Left colon (tissue), 2 donors: ENCODE measurements at regions not wholly inside any gene's neighbourhood (a gene's known extent, or its start where the extent isn't known, plus 50 kb on each side); places are given as distances from the start of the nearest gene placed in this dataset.
"Not testable (repeated sequence)": the region's sequence is repeated elsewhere in the genome, so short reads cannot be mapped to it uniquely, and the experiment has no call there.

ENCODE experiments used
- ATAC-seq: fragments of 200-7000 bp; cut with Tn5 transposase; one replicate; pipeline ENCODE4 v1.9.1; 2020; ENCODE audit warnings: mild to moderate bottlenecking, moderate library complexity
- DNase-seq, 2 donors: peaks; one replicate each; pipeline ENCODE4 v3.0.0-alpha.2; 2020
- intact Hi-C, 2 donors: fragments of 100-400 bp; cut with DNase I in 1 of 2; cut with micrococcal nuclease in 1 of 2; formaldehyde crosslinking; loops; one replicate each; pipeline versions ENCODE4 v1.11.2 to v1.14.0; 2022; cut with DNase I, micrococcal nuclease
- donor health status: DM: no; HTN: no; CAD: no.
- donor health status: DM: yes; HTN: yes; CAD: no.

DNA sequence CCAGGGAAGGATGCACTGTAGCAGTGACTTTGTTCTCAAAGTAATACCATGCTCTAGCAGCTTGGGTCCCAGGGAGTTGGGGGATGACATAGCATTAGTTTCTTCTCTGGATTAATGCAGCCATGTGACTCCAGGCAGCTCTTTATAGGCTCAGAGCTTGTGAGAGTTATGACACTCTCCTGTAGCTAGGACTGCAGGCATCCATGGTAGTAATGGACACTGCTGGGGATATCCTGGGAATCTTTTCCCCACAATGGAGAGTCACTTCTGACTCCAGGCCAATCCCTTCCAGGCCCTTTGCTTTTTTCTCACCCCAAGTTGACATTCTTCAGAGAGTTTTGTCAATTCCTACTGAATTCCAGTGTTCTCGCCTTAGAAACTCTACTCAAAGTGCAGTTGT, 270.9 kb downstream of the COG6 start:
- intact Hi-C loops: no loop called here
- ATAC-seq (no peak), DNase-seq (no peak)

DNA sequence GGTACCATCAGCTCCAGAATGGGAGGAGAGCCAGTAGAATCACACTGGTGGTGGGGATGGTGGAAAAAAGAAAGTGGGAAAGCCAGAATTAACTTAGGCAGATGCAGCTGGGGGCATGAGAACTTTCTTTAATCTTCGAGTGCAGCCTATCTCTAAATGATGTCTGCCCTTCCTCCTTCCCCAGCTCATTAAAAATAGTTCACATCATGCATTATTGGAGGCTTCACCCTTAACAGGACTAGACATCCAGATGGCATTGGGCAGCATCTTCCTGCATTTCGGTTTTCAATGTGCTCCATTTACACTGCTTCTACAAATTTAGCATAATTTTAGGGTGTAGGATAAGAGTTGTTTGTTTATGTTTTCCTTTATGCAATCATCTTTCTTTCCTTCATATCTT, 272.8 kb downstream of the COG6 start:
- DNase-seq (no peak), ATAC-seq (no peak)
- intact Hi-C loops: no loop called here

DNA sequence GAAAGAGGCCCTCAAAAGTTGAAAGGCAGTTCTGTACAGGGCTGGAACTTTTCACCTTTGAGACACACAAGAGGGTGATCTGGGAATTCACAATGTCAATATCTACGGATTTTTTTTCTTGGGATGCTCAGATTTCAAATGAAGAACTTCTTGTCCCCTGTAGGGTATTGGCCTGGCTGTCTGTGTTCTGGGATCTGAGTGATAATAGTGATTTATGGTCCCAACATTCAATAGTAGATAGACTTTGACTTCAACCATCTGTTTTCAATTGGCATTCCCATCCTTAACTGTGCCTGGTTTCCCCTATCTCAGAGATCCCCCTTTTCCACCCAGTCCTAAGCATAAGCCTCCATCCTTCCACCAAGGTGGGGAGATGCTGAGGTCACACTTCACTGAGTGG, 274.1 kb downstream of the COG6 start:
- no peak for DNase-seq
- ATAC-seq: no peak
- intact Hi-C loops: no loop called here

DNA sequence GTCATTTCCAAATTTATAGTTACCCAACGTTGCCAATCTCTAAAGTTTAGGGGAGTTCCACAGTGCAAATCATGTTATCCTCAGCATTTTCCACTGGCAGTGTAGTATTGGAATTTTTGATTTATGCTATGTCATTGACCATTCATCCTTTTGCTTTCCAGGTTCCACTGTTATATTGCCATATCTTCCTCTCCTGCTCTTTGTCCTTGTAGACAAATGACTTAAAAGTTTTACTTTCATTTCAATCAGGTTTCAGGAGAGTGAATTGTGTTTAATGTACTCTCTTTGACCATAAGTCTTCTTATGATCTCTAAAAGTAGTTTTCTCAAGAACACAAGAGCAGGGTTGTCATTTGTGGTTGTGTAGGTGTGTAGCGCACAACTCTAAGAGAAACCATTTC, 274.6 kb downstream of the COG6 start:
- ATAC-seq (no peak), DNase-seq (no peak)
- intact Hi-C loops: no loop called here

DNA sequence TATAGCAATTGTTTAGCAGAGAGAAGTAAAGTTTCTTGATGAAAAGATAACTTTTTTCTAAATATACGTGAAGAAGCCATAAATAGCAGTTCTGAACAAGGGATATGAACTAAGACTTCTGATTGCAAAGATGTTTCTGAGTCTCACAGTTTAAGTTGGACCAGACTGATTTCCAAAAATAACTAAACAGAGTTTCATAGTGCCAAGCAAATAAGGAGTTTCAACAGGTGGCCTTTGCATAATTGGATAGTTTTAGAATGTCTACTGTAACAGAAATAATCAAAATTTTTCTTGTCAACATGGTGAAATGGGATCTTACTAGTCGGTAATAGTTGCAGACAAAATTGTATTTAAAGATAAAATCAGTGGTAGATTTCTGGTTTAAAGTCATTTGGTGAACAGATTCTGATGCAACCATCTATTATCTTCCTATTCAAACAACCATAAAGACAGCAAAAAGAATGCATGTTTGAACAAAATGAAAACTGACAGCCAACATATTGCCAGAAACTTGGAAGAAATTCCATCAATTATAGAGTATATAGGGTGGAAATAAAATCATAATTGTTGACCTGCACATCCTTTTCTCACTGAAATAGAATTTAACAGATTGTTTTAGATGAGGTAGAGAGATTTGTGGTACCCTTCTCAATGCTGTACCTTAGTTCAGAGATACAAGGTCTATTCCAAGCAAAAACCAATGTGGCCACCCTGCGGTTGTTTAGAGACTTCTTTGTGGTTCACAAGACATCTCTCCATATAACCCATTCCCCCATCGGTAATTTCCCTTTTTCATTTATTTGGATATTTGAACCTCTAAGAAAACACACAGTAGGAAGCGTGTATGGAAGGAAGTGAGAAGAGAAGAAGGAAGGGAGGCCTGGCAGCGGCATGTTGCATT, 275.3 kb downstream of the COG6 start:
- ATAC-seq (no peak), DNase-seq (no peak)
- intact Hi-C loops: no loop called here

DNA sequence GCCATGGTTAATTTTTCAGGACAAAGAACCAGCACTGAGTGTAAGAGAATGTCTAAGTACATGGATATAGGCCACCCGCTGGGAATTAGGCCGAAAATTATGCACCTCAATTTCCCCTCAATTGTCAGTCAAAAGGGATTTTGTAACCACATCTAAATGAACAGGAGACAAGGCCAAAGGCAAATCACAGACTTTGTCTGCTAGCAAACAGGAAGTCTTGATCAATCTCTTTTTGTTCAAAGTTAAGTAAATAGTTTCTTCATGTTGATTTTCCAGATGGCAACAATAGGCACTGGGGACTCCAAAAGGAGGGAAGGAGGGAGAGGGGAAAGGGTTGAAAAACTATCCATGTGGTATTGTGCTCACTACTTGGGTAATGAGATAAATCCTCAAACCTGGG, 276.0 kb downstream of the COG6 start:
- ATAC-seq: no peak
- no peak for DNase-seq
- intact Hi-C loops: no loop called here

DNA sequence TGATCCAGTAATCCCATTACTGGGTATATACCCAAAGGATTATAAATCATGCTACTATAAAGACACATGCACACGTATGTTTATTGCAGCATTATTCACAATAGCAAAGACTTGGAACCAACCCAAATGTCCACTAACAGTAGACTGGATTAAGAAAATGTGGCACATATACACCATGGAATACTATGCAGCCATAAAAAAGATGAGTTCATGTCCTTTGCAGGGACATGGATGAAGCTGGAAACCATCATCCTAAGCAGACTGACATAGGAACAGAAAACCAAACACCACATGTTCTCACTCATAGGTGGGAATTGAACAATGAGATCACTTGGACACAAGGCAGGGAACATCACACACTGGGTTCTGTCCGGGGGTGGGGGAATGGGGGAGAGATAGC, 277.1 kb downstream of the COG6 start:
- ATAC-seq, DNase-seq, intact Hi-C loops: not testable (repeated sequence)

DNA sequence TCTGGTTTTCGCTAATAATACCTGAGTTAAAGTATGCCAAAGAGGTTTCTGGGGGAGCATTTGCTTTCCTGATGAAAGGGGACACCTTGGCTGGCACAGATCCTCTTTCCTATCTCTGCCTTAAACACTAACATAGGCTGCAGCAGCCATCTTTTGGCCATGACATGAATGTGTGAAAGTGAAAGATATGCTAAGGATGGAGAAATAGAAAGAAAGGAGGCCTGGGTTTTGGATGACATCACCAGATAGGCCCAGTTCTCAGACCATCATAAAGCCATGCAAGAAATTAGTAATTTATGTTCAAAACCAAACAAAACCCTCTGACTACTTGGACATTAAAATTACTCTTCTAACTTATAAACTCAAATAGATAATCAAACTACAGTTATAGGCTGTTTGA, 279.7 kb downstream of the COG6 start:
- no peak for DNase-seq
- no peak for ATAC-seq
- intact Hi-C loops: no loop called here

DNA sequence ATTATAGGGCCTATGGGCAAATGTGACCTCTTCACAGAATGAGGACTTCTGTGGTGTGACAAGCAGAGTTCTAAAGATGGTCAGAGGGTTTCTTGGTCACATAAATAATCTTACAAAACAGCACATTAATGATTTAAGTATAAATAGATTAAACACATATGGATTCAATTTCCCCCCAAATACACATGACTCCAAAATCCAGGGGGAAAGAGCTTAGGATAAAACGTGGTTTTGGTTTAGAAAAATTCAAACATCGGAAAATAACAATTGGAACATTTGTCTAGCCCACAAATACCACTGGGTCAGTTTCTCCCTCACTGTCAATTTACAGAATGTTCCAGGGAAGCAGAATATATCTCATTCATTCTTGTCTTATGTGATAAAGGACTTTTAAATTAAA, 283.1 kb downstream of the COG6 start:
- intact Hi-C loops: no loop called here
- no peak for ATAC-seq
- no peak for DNase-seq

DNA sequence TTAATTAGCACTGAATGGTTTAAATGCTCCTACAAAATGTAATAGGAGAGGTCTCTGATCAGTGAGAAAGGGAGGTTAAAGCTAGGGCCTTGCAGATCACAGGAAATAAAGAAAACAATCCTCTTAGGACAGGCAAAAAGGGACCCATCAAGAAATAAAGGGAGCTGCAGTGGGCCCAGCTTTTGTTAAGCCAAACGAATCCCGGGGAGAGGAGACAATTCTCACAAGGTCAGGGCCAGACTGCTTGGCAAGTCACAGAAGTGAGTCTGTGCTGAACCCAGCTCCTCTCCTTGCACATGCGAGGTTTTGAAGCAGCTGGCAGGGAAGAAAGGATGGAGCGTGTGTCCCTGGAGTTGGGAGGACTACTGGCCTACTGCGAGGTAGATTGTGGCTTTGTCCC, 285.8 kb downstream of the COG6 start:
- ATAC-seq: no peak
- intact Hi-C loops: loop anchor here in 1 of 2 donors (10.0 kb wide), 1 partner anchor 744 kb away; no protein-coding TSS in a partner anchor
- no peak for DNase-seq

DNA sequence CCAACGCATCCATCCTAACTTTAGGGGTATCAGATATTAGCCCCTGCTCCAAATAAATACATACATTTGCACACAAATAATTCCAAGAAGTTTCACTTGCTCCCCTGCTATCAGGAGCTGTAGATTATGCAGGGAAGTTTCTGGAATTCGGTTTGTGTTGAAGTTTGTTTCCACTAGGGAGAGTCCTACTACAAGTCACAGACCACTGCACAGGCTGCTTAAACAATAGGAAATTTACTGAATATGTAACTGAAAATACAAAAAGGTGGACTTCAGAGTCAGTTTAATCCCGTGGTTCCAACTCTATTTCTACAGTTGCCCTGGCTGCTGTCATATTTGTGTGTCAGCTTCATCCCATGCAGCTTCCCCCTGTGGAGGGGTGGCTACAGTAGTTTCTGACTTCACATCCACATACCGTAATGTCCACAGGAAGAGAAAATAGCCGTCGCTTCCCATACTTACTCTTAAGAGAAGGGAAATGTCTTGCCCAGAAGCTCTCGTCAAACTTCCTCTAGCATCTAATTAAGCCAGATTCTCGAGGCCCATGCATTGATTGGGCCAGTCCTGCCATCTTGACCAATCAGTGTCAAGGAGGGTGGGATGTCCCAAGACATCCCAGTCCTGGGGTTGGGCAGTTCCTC, 286.6 kb downstream of the COG6 start:
- intact Hi-C loops: loop anchor here in 1 of 2 donors (10.0 kb wide), 1 partner anchor 743 kb away; no protein-coding TSS in a partner anchor
- no peak for DNase-seq
- ATAC-seq: no peak

DNA sequence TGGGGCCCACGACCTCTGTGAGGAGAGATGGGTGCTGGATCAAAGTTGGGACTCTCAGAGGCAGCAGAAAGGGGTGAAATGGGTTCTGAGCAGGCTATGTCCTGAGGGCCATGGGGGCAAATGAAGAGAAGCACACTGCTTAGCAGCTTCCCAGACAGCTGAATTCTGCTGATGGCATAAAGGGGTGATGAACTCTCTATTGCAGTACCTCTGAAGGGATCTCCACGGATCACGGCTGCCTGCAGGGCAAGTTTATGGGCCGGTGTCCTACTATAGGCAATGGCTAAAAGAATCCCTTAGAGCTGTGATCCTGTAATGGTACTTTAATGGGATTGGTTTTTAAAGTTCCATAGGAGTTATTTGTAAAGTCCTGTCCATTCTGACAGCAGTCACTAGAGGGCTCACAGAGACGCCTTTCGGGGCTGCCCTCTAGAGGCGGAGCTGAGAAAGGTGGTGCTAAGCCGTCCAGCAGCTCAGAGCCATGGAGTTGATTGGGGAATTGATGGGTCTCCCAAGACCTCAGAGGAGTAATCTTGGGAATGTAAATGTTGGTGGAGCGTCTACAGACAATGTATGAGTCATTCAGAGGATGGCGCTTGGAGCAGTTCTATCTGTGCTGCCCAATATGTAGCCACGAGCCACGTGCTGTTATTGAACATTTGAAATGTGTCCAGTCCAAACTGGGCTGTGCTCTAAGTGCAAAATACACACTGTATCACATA, 287.3 kb downstream of the COG6 start:
- ATAC-seq (peak; percentile 96), DNase-seq (peak; percentile 46 to 71)
- intact Hi-C loops: loop anchor here in 1 of 2 donors (10.0 kb wide), 1 partner anchor 742 kb away; no protein-coding TSS in a partner anchor

DNA sequence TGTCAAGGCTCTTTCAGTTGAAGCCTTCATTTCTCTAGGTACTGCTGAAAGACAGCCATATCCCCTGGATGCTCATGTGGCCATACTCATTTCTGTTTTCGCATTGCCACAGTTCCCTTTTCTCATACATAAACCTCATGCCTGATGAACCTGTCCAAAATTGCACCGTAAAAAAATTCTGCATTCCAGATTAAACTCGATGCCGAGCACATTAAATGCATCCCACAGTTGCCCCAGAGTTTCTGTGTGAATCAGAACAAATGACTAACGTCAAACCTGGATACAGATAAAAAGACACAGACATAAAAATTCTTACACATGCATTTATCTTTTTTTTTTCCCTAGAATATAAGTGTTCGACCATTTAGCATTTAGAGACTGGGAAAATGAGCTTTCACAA, 288.2 kb downstream of the COG6 start:
- intact Hi-C loops: loop anchor here in 1 of 2 donors (10.0 kb wide), 1 partner anchor 741 kb away; no protein-coding TSS in a partner anchor
- DNase-seq (no peak), ATAC-seq (no peak)

DNA sequence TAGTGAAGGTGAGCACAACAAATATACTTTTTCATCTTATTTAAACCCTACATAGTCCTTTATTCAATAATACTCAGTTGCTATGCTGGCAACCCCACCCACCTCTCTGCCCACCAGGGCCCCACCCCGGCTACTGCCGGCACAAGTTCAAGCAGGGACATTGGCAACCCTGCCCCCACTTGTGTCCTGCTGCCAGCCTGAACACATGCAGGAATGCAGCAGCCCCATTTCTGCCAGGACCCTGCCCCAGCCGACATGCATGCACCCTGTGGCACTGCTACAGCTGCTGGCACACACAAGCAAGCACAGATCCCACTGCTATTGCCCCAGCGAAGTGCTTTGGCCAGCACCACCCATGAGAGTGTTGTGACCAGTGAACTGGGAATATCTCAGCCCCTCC, 289.8 kb downstream of the COG6 start:
- no peak for ATAC-seq
- intact Hi-C loops: loop anchor here in 1 of 2 donors (10.0 kb wide), 1 partner anchor 740 kb away; no protein-coding TSS in a partner anchor
- no peak for DNase-seq

DNA sequence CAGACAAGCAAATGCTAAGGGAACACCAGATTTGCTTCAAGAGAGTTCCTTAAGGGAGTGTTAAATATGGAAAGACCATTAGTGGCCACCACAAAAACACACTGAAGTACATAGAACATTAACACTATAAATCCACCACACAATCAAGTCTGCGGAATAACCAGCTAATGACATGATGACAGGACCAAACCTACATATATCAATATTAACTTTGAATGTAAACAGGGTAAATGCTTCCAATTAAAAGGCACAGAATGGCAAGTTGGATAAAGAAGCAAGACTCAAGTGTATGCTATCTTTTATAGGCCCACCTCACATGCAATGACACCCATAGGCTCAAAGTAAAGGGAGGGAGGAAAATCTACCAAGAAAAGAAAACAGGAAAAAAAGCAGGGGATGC, 291.3 kb downstream of the COG6 start:
- ATAC-seq (no peak), DNase-seq (no peak)
- intact Hi-C loops: loop anchor here in 1 of 2 donors (10.0 kb wide), 1 partner anchor 738 kb away; no protein-coding TSS in a partner anchor

DNA sequence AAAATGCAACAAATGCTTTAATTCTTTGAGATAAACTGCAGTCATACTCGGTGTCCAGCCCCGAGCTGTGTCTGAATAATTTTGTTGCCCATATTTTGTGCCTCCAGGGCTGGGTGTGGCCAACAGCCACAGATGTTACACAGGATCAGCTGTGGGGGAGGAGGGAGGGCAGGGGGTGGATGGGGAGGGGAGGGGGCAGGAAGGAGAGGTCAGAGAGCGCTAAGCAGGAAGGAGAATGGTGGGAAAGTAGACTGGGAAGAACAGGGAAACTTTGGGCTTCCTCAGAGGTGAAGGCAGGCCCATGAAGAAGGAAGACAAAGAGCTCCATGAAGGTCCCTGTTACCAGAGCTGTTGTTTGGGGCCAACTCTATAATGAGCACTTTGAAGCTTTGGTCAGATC, 295.8 kb downstream of the COG6 start:
- ATAC-seq: no peak
- intact Hi-C loops: no loop called here
- no peak for DNase-seq

DNA sequence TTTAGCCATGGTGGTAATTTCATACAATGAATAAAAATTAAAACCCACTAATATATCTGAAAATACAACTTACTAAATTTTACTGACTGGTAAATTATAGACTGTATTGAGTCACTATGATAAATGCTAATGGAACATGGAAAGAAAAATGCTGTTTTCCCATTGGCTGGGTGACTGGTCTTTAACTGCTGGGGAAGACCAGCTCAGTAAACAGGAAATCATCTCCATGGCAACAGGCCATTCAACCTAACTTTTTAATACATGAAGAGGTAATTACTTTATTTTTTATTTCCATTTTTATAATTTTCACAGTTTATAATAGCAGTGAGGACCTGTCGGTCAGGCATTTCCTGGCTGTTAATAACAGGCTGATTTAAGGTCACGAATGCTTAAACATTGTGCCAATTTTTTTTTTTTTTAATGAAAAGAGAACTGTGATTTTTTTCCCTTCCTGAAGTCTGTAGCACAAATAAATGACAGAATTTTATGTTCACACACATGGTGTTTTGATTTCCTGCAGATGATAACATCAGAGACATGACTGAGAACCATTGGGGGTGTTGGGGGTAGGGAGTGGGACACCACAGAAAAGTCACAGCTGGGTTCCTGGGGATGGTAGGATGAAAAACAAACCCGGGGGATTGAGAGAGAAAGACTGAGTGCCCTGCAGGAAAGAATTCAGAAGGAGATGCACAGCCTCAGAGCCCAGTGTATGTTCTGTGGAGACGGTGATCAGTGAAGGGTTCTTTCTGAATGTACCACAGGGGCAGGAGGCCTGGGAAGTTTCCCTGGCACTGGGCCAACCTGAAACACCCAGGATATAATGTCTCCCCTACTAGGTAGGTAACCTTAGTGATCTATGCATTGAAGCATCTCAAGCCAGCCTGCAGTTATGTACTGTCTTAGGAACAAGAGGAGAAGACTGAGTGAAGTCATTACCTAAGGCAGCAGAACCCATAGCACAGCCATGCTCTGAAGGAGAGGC, 297.1 kb downstream of the COG6 start:
- ATAC-seq: no peak
- intact Hi-C loops: no loop called here
- no peak for DNase-seq

DNA sequence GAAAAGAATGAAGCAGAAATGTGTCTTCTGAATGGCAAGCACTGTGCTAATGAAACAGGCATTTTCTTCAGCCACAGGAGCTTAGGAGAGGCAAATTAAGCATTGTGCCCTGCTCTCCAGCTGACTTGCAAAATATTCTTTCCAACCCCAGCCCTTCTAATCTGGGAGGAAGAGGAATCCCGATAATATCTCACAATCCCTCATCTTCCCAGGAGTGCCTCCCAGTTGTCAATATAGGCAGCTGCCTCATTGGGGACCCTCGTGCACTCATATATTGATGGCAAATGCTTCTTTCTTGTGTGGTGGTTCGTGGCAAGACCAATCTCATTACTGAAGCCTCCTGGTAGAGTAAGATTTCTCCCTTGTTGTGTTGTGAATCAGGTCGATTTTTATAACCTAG, 299.0 kb downstream of the COG6 start:
- intact Hi-C loops: no loop called here
- ATAC-seq (no peak), DNase-seq (no peak)
